ENCODE measurements at regions not wholly inside any gene's neighbourhood (a gene's known extent, or its start where the extent isn't known, plus 50 kb on each side); places are given as distances from the start of the nearest gene placed in this dataset.
A peak's percentile ranks its signal among the peaks of the same experiment; 100 is the strongest.

DNA sequence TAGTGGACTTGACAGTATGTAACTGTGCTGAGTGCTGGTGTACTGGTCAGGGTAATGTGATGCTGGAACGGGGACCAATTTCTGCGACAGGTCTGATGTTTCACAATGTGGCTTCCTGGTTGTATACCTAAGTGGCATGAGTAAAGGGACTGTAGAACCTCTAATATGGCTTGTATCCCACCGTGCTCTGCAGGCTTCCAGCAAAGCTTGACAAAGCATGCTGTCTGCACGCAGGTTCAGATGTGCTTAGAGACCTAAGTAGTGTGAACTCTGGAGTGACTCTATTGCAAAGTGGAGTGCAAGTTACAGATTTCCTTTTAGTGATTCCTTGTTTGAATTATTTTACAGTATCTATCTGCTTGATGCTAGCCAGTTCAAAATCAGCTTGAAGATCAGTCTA is 415.8 kb upstream of the NOVA1 start:
- Histone ChIP-seq H3K9ac (ENCODE audit: low read length) (no peak overlapping the region), H3K36me3 (ENCODE audit: insufficient read depth, low read length) (no peaks in the 10 kb centered on the region)
- TF ChIP-seq EZH2 (IDR thresholded peaks at IDR 0.05; ENCODE audit: borderline replicate concordance, insufficient read depth, low read length, poor library complexity, severe bottlenecking), result no peak
- peak; percentile 65 for TF ChIP-seq POLR2AphosphoS5 (IDR thresholded peaks at IDR 0.05)

DNA sequence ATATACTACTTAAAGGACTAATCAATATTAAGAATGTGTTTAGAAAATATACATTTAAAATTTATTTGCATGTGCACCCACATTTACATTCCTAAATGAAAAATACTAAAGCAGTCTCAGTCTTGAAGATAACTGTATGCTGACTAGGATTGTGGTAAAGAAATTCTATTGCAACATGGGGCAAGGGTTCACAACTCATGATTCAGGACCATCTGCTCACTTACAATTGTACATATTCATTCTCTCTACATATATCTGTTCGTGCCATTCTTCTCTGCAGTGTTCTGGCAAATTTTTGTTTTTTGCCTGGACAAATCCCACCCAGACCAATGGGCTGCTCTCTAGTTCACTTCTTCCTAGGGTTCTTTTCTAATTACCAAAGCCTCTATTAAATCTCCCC is 417.2 kb upstream of the NOVA1 start:
- no peak overlapping the region for H2AFZ ChIP-seq (ENCODE audit: low read depth, low read length)
- H3K36me3 ChIP-seq (ENCODE audit: insufficient read depth, low read length), result no peaks in the 10 kb centered on the region
- H3F3A ChIP-seq (ENCODE audit: insufficient read depth, low read length, poor library complexity, severe bottlenecking), result no peaks in the 10 kb centered on the region
- no peaks in the 10 kb centered on the region for H3K79me2 ChIP-seq (replicated peaks; ENCODE audit: insufficient read depth, low read length)
- no peak overlapping the region for H3K4me3 ChIP-seq (ENCODE audit: low read length)
- H3K9me3 ChIP-seq (ENCODE audit: low read length), result no peaks in the 10 kb centered on the region
- H3K27me3 ChIP-seq (ENCODE audit: insufficient read depth, low read depth, low read length), result no peaks in the 10 kb centered on the region
- no peaks in the 10 kb centered on the region for H4K20me1 ChIP-seq (ENCODE audit: insufficient read depth)
- no peak overlapping the region for H3K4me2 ChIP-seq (ENCODE audit: low read length)
- H3K9ac ChIP-seq (ENCODE audit: low read length), result no peak overlapping the region
- no peaks in the 10 kb centered on the region for H3K9me2 ChIP-seq (ENCODE audit: insufficient read depth, low read length)
- no peak overlapping the region for H3K27ac ChIP-seq (ENCODE audit: low read length)
- TF ChIP-seq EP300 (conservative IDR thresholded peaks at IDR 0.05; ENCODE audit: poor library complexity, severe bottlenecking), result no peak
- no peak for TF ChIP-seq TAF1 (IDR thresholded peaks at IDR 0.05; ENCODE audit: low read depth)
- TF ChIP-seq, protein P1, sequence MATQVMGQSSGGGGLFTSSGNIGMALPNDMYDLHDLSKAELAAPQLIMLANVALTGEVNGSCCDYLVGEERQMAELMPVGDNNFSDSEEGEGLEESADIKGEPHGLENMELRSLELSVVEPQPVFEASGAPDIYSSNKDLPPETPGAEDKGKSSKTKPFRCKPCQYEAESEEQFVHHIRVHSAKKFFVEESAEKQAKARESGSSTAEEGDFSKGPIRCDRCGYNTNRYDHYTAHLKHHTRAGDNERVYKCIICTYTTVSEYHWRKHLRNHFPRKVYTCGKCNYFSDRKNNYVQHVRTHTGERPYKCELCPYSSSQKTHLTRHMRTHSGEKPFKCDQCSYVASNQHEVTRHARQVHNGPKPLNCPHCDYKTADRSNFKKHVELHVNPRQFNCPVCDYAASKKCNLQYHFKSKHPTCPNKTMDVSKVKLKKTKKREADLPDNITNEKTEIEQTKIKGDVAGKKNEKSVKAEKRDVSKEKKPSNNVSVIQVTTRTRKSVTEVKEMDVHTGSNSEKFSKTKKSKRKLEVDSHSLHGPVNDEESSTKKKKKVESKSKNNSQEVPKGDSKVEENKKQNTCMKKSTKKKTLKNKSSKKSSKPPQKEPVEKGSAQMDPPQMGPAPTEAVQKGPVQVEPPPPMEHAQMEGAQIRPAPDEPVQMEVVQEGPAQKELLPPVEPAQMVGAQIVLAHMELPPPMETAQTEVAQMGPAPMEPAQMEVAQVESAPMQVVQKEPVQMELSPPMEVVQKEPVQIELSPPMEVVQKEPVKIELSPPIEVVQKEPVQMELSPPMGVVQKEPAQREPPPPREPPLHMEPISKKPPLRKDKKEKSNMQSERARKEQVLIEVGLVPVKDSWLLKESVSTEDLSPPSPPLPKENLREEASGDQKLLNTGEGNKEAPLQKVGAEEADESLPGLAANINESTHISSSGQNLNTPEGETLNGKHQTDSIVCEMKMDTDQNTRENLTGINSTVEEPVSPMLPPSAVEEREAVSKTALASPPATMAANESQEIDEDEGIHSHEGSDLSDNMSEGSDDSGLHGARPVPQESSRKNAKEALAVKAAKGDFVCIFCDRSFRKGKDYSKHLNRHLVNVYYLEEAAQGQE (IDR thresholded peaks at IDR 0.05; ENCODE audit: borderline replicate concordance), result no peak
- TF ChIP-seq SMC3 (conservative IDR thresholded peaks at IDR 0.05; ENCODE audit: poor library complexity), result no peak
- no peak for TF ChIP-seq EZH2 (IDR thresholded peaks at IDR 0.05; ENCODE audit: borderline replicate concordance, insufficient read depth, low read length, poor library complexity, severe bottlenecking)
- no peak for TF ChIP-seq RAD21 (conservative IDR thresholded peaks at IDR 0.05)
- TF ChIP-seq CTCF (IDR thresholded peaks at IDR 0.05; ENCODE audit: poor library complexity, severe bottlenecking), result no peak
- no peak for TF ChIP-seq MXI1 (conservative IDR thresholded peaks at IDR 0.05; ENCODE audit: poor library complexity, severe bottlenecking)
- TF ChIP-seq POLR2AphosphoS5 (IDR thresholded peaks at IDR 0.05), result no peak

More for the DNA sequence above, 415.8 kb upstream of the NOVA1 start:
- H3F3A ChIP-seq (ENCODE audit: insufficient read depth, low read length, poor library complexity, severe bottlenecking), result no peaks in the 10 kb centered on the region
- no peaks in the 10 kb centered on the region for H3K27me3 ChIP-seq (ENCODE audit: insufficient read depth, low read depth, low read length)
- no peak overlapping the region for H3K4me3 ChIP-seq (ENCODE audit: low read length)
- no peaks in the 10 kb centered on the region for H3K79me2 ChIP-seq (replicated peaks; ENCODE audit: insufficient read depth, low read length)
- H3K9me2 ChIP-seq (ENCODE audit: insufficient read depth, low read length), result no peaks in the 10 kb centered on the region
- H4K20me1 ChIP-seq (ENCODE audit: insufficient read depth), result no peaks in the 10 kb centered on the region
- H3K9me3 ChIP-seq (ENCODE audit: low read length), result no peaks in the 10 kb centered on the region
- H3K4me2 ChIP-seq (ENCODE audit: low read length), result no peak overlapping the region
- H3K27ac ChIP-seq (ENCODE audit: low read length), result no peak overlapping the region
- no peak overlapping the region for H2AFZ ChIP-seq (ENCODE audit: low read depth, low read length)

GRCh38 chr14:27025648-27026047 is 427.8 kb upstream of the NOVA1 start:
- Histone ChIP-seq H3K4me3 (ENCODE audit: low read length) (no peak overlapping the region), H4K20me1 (ENCODE audit: insufficient read depth) (no peaks in the 10 kb centered on the region), H3K4me2 (ENCODE audit: low read length) (no peak overlapping the region), H3K9ac (ENCODE audit: low read length) (no peak overlapping the region), H3K79me2 (replicated peaks; ENCODE audit: insufficient read depth, low read length) (no peaks in the 10 kb centered on the region), H3K9me2 (ENCODE audit: insufficient read depth, low read length) (no peaks in the 10 kb centered on the region), H3F3A (ENCODE audit: insufficient read depth, low read length, poor library complexity, severe bottlenecking) (no peaks in the 10 kb centered on the region), H3K9me3 (ENCODE audit: low read length) (no peaks in the 10 kb centered on the region), H3K36me3 (ENCODE audit: insufficient read depth, low read length) (no peaks in the 10 kb centered on the region), H3K27me3 (ENCODE audit: insufficient read depth, low read depth, low read length) (no peaks in the 10 kb centered on the region), H3K27ac (ENCODE audit: low read length) (no peak overlapping the region), H2AFZ (ENCODE audit: low read depth, low read length) (no peak overlapping the region)
- no peak for TF ChIP-seq EZH2 (IDR thresholded peaks at IDR 0.05; ENCODE audit: borderline replicate concordance, insufficient read depth, low read length, poor library complexity, severe bottlenecking)
- TF ChIP-seq SMC3 (conservative IDR thresholded peaks at IDR 0.05; ENCODE audit: poor library complexity), result no peak
- TF ChIP-seq RAD21 (conservative IDR thresholded peaks at IDR 0.05), result no peak
- TF ChIP-seq, protein P1 (IDR thresholded peaks at IDR 0.05; ENCODE audit: borderline replicate concordance), result no peak
- no peak for TF ChIP-seq EP300 (conservative IDR thresholded peaks at IDR 0.05; ENCODE audit: poor library complexity, severe bottlenecking)
